HL-60 (cell line): ENCODE measurements at regions not wholly inside any gene's neighbourhood (a gene's known extent, or its start where the extent isn't known, plus 50 kb on each side); places are given as distances from the start of the nearest gene placed in this dataset.
"Not testable (repeated sequence)": the region's sequence is repeated elsewhere in the genome, so short reads cannot be mapped to it uniquely, and the experiment has no call there.

ENCODE experiments used
- DNase-seq, 2 experiments: peaks; one replicate each; pipeline ENCODE4 v3.0.0-alpha.2; 2010 to 2020; ENCODE audit warnings: low read depth in 1 of 2, low spot score in 1 of 2
- H3K27ac ChIP-seq: fragments of 250-450 bp; sonication (Bioruptor Pico); replicated peaks from 2 replicates; pipeline ENCODE4 v1.5.1; 2020; ENCODE audit warnings: mild to moderate bottlenecking, moderate library complexity
- H3K27me3 ChIP-seq: fragments of 250-450 bp; sonication (Bioruptor Pico); 2 replicates; pipeline ENCODE4 v1.5.1; 2021; ENCODE audit warnings: mild to moderate bottlenecking, moderate library complexity; ENCODE audit not compliant: insufficient read depth, poor library complexity, severe bottlenecking
- H3K4me3 ChIP-seq: replicated peaks from 2 replicates; pipeline ENCODE4 v1.5.1; 2011; ENCODE audit warnings: mild to moderate bottlenecking, control low read depth, low read length; ENCODE audit not compliant: insufficient read depth

- DNase-seq, H3K4me3 ChIP-seq, H3K27me3 ChIP-seq, H3K27ac ChIP-seq: not testable (repeated sequence)
Measured at GRCh38 chr21:5013455-5014304, 5507.7 kb upstream of the TPTE start.

DNA sequence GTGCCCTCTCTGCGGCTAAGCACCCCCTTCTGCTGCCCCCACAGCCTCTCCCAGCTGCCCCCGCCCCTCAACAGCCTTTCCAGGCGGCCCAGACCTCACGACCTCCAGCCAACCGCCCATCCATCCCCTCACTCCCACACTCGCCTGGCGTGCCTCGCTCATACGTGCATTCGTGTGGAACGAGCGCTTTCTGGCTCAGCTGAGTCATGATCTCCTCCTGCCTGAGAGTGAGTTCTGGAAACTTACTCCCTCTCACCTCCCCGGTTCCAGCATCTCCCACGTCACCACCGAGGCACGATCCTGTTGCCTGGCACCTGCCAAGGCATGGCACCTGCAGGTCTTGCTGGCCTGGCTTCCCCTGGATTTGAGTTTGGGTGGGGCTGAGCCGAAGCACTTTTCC lies 5506.2 kb upstream of the TPTE start:
- not testable (repeated sequence) for DNase-seq, H3K4me3 ChIP-seq, H3K27ac ChIP-seq

GRCh38 chr21:5019120-5019519 lies 5502.3 kb upstream of the TPTE start:
- not testable (repeated sequence) for H3K4me3 ChIP-seq, DNase-seq

More for the DNA sequence above, 5506.2 kb upstream of the TPTE start:
- not testable (repeated sequence) for H3K27me3 ChIP-seq

GRCh38 chr21:5021815-5022214 lies 5499.6 kb upstream of the TPTE start:
- H3K27ac ChIP-seq, H3K27me3 ChIP-seq, H3K4me3 ChIP-seq, DNase-seq: not testable (repeated sequence)

More at GRCh38 chr21:5019120-5019519, 5502.3 kb upstream of the TPTE start:
- H3K27ac ChIP-seq, H3K27me3 ChIP-seq: not testable (repeated sequence)

DNA sequence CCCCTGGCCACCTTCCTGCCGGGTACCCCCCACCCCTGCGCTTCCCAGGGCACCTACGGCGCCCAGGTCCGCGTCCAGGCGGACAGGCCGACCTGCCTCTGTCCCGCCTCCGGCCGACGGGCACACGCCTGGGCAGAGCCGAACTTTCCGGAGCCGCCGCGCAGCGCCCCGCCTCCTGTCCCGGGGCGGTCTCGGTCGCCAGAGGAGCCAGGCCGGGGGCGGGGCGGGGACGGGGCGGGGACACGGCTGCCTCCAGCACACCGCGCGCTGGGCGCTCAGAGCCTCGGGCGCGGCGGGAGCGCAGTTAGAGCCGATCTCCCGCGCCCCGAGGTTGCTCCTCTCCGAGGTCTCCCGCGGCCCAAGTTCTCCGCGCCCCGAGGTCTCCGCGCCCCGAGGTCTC lies 5499.1 kb upstream of the TPTE start:
- not testable (repeated sequence) for H3K27me3 ChIP-seq, DNase-seq, H3K4me3 ChIP-seq, H3K27ac ChIP-seq

- H3K27ac ChIP-seq, DNase-seq, H3K4me3 ChIP-seq, H3K27me3 ChIP-seq: not testable (repeated sequence)
Measured at GRCh38 chr21:5022748-5023147, 5498.6 kb upstream of the TPTE start.

DNA sequence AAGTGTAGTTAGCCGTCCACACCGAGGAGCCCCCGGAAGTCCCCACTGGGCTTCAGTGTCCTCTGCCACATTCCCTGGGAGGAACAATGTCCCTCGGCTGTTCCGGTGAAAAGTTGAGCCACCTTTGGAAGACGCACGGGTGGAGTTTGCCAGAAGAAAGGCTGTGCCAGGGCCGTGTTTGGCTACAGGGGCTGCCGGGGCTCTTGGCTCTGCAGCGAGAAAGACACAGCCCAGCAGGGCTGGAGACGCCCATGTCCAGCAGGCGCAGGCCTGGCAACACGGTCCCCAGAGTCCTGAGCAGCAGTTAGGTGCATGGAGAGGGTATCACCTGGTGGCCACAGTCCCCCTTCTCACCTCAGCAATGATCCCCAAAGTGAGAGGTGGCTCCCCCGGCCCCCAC lies 5486.2 kb upstream of the TPTE start:
- H3K4me3 ChIP-seq, H3K27me3 ChIP-seq, H3K27ac ChIP-seq, DNase-seq: not testable (repeated sequence)

- H3K27me3 ChIP-seq, H3K4me3 ChIP-seq, DNase-seq, H3K27ac ChIP-seq: not testable (repeated sequence)
Measured at GRCh38 chr21:5035587-5035986, 5485.8 kb upstream of the TPTE start.

DNA sequence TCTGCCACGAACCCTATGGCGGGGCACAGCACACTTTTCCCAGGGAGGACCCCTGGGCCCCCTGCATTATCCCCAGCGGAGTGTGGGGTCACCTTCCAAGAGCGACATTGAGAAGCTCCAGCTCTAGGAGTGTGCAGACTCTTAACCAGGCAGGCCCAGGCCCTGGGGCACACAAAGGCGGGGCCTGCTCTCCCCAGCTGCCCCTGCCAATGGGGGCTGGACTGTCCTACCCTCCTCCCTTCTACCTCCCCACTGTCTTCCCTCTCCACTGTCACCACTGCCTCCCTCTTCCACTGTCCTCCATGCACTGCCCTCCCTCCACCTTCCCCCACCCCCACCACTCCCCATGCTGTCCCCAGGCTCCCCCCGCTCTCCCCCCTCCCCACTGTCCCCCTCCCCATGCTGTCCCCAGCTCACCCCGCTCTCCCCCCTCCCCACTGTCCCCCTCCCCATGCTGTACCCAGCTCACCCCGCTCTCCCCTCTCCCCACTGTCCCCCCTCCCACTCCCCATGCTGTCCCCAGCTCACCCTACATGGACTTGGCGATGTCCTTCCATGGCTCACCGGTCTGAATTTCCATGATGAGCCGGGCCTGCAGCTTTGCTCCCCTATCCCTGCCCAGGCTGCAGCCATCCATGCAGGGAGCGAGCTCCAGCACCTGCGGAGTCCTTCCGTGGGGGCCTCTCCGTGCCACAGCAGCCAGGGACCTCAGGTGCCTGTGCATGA lies 5483.6 kb upstream of the TPTE start:
- H3K27me3 ChIP-seq, DNase-seq, H3K4me3 ChIP-seq, H3K27ac ChIP-seq: not testable (repeated sequence)

DNA sequence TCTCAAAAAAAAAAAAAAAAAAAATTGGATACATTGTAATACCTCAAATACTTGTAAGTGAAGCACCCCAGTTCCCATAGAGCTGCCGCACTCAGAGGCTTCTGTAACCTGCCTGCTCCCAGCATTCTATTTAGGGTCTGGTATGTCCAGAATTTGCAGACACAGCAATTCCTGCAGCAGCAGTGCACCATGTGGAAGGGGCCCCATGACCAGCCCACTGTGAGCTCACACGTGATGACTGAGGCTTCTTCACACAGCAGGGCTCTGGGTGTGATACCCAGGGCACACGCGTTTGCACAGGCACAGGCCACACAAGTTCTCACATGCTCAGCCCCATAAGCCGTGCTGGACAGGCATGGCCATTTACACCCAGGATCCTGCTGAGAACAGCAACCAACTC lies 5481.5 kb upstream of the TPTE start:
- not testable (repeated sequence) for H3K27me3 ChIP-seq, DNase-seq, H3K27ac ChIP-seq, H3K4me3 ChIP-seq

- H3K4me3 ChIP-seq, H3K27ac ChIP-seq, DNase-seq, H3K27me3 ChIP-seq: not testable (repeated sequence)
Measured at GRCh38 chr21:5042583-5042982, 5478.8 kb upstream of the TPTE start.

DNA sequence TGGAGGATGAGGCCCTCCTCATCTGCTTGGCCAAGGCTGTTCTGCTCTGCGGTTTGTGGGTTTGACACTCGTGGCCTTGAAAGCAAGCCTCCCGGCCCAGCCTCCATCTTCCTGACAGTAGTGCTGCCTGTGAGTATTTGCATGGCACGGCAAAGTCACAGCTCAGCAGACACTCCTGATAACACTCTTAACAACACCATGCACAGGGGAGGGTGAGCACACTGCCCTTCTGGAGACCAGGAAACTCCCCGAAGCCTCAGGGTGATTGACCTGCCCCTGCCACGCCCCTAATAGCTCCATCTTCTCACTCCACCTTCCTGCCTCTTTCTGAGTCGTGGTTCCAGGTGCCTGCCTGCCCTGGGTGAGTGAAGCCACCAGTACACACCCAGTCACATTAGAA lies 5476.6 kb upstream of the TPTE start:
- H3K27ac ChIP-seq, DNase-seq, H3K4me3 ChIP-seq, H3K27me3 ChIP-seq: not testable (repeated sequence)

- not testable (repeated sequence) for DNase-seq, H3K27me3 ChIP-seq, H3K27ac ChIP-seq, H3K4me3 ChIP-seq
Measured at GRCh38 chr21:5051303-5052018, 5469.9 kb upstream of the TPTE start.

DNA sequence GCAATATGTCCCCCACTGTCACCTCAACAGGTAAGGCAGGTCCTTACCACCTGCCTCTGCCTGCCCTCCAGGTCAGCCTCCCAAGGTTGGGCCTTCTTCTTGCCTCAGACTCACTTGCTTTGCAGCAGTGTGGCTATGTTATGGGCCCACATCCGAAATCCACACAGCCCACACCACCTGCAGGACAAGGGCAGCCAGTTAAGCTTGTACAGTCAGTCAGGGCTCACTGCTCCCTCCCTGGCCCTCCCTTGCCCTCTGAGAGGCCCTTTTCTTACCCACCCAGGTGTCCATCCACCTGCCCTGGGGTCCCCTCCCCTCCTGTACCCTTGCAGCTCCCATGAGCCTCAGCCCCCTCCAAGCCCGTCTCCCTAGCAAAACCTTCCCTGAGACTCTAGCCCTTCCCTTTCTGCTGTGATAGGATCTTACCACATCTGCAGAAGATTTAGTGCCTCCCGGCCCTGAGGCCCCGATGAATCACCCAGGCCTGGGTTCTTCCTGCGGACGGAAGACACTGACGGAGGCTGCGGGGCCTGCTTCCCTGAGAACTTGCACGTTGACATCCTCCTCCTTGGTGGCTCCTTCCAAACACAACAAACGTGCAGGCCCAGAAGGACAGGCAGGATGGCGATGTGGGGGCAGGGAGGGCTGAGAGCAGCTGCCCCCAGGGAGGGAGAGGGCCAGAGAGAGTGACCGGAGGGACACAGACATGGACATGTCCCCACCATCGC lies 5466.2 kb upstream of the TPTE start:
- H3K27ac ChIP-seq, H3K27me3 ChIP-seq, H3K4me3 ChIP-seq: not testable (repeated sequence)
- DNase-seq: peak in 1 of 2 experiments; percentile 10
